NCI-H2107 treated with DMSO at 0.1 percent for 48 hours (cell line): ENCODE measurements at regions not wholly inside any gene's neighbourhood (a gene's known extent, or its start where the extent isn't known, plus 50 kb on each side); places are given as distances from the start of the nearest gene placed in this dataset.
"Not testable (repeated sequence)": the region's sequence is repeated elsewhere in the genome, so short reads cannot be mapped to it uniquely, and the experiment has no call there.

Experiments
- DNase-seq: peaks from one replicate; lab custom pipeline; 2025; ENCODE audit not compliant: unreplicated experiment; lab: John Stamatoyannopoulos, UW

DNA sequence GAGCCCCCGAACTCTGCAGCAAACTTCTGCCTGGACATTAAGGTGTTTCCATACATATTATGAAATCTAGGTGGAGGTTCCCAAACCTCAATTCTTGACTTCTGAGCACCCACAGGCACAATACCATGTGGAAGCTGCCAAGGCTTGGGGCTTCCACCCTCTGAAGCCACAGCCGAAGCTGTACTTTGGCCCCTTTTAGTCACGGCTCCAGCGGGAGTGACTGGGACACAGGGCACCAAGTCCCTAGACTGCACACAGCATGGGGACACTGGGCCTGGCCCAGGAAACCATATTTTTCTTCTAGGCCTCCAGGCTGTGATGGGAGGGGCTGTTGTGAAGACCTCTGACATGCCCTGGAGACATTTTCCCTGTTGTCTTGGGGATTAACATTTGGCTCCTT, 373.8 kb downstream of the ZNF674 start:
- DNase-seq, result not testable (repeated sequence)

DNA sequence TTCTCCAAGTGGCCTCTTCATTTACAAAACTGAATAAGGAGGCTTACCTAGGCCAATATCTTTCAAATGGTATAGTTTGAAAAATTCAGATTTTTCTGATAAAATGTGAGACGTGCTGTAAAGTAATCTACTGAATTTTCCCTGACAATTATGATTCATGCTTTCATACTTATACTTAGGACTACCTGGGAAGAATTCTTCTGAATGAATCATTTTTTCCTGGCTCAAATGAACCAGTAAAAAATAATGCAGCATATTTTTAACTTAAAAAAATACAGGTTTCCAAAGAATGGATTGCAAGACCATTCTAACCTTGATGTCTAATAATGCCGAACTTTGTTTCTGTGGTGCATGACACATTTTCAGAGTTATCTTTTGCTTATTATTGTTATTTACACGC, 375.4 kb downstream of the ZNF674 start:
- DNase-seq, result no peak

DNA sequence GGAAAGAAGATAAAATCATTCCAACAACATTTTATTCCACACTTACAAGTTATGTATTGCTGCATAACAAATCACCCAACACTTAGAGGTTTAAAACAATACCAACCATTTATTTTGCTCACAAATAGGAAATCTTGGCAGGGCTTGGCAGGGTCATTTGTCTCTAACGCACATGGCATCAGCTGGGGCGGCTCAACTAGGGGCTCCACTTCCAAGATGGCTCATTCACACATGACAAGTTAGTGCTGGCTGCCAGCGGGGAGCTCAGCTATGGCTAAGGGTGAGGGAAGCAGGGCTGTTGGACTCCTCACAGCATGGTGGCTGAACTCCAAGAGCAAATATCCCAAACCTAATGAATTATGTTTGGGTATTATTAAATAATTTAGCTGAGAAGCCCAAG, 377.0 kb downstream of the ZNF674 start:
- no peak for DNase-seq

DNA sequence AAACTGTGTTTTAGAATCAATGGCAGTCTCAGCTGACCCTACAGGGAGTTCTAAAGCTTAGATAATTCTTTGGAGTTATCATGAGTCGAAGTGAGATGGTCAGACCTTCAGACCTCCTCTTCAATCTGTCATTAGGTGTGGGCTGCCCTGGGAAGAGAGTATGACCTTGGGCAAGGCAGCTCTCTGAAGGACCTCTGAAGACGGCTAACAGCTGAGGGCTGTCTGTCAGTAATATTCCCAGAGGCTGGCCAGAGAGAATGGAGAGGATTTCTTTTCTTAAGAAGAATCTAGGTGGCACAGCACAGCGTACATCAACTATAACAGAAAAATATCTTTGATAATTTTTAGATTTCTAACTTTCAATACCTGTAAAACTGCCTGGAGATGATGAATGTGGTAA, 379.4 kb downstream of the ZNF674 start:
- no peak for DNase-seq

DNA sequence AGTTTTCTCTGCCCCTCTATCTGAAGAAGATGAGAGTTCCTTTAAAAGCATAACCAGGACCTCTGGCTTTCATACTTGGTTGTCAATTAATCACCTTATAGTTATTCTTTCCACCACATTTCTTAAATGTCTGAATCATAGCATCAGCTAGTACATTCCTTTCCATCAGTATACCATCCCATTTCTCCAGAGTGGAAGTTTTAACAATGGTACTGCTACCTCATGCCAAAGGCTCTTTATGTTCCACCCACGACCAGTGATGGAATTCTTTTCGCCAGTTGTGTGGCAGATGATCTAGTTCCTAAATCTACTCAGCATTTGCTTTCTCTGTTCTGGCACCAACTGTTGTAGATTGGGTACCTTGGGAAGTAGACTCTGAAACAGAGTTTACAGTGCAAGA, 379.8 kb downstream of the ZNF674 start:
- no peak for DNase-seq

DNA sequence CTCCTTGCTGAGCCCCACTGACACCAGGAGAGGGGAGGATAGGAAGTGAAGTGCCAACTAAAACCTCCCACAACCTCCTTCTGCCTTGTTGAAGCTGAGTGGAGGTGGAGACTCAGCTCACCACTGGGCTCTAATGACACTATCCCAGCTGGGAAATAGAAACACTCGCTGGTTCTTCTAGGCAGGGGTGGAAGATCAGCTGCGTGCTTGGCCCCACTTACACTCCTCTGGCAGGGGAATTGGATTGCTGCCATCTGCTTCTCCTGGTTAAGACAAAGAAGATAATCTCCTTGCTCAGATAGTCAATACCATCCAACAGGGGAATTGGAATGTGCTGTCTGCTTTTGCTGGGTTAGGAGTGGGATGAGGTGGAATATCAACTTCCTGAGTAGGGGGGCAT, 392.5 kb downstream of the ZNF674 start:
- DNase-seq, result no peak

DNA sequence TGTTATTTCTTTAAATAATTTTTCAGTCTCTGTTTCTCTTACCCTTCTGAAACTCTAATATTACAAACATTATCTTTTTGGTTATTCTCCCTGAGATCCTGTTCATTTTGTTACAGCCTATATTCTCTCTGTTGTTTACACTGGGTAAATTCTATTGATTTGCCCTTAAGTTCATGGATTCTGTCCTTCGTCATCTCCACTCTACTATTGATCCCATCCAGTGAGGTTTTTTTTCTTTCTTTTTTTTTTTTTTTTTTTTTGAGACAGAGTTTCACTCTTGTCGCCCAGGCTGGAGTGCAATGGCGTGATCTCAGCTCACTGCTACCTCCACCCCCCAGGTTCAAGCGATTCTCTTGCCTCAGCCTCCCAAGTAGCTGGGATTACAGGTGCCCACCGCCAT, 393.9 kb downstream of the ZNF674 start:
- DNase-seq, result not testable (repeated sequence)

DNA sequence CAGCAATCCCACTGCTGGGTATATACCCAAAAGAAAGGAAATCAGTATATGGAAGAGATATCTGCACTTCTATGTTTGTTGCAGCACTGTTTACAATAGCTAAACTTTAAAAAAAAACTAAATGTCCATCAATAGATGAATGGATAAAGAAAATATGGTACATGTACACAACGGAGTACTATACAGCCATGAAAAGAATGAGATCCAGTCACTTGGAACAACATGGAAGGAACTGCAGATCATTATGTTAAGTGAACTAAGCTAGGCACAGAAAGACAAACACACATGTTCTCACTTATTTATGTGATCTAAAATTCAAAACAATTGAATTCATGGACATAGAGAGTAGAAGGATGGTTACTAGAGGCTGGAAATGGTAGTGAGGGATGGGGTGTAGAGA, 400.7 kb downstream of the ZNF674 start:
- no peak for DNase-seq

DNA sequence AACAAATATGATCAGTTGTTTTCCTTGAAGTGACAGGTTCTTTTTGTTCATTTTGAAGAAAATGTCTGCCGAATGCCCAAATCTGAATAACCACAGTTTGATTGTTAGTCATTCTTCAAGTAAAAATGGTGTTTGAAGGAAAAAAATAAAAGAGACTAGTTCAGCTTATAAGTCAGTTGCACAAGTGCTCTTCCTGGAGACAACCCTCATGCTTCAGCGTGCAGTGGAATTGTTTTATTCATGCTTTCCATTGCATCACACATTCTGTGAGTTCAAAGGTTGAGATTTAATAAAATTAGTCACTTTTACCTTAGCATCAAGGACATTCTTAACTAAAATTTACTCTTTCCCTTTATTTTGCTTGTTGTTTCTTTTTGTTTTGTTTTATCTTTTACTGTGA, 404.9 kb downstream of the ZNF674 start:
- no peak for DNase-seq

DNA sequence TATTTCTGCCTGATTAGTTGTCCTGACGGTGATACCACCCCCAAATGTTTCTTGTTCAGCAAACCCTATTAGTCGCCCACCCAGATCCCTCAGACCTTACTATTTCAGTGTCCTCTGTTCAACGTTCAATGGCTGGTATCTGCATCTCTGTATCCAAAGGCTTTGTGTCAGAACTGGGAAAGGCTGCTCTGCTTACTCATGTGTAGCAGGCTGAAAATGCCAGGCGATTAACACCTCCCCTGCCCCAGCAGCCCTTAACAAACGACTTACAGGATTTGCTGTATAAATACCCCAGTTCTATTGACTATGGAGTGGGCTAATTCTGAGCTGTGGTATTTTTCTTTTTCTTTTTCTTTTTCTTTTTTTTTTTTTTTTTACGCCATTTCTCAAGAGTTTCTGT, 415.0 kb downstream of the ZNF674 start:
- no peak for DNase-seq

DNA sequence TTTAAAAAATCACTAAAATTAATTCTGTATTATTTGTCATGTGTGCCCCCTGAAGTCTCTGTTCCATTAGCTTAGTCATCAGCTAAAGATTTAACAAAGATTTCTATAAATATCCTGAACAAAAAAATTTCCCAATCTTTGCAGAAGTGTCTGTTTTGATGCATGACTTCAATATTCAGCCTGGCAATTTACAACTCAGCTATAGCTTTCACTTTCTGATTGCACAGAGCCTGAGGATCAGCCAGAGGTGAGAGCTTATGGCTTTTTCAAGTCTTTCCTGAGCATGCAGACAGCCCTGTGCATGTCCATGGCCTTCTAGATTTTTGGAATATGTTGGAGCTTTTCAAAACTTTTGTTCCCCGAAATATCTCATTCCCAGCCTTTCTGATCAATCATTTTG, 420.1 kb downstream of the ZNF674 start:
- no peak for DNase-seq

DNA sequence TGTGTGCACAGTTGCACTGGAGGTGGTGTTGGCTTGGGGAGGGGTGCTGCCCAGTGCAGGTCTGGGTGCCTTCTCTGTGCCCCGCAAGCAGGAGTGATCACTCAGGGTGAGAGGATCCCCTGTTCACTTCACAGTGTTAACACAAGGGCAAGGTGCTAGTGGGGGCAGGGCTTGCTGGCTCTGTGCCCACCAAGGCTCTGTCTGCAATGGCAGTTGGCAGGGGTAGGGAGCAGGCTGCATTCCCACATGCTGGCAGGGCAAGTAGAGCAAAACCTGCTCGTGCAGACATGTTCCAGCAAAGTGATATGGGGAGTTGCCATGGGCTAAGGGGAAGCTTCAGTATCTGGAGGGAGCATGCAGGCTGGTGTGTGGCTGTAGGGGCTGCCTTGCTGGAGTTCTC, 428.0 kb downstream of the ZNF674 start:
- no peak for DNase-seq

DNA sequence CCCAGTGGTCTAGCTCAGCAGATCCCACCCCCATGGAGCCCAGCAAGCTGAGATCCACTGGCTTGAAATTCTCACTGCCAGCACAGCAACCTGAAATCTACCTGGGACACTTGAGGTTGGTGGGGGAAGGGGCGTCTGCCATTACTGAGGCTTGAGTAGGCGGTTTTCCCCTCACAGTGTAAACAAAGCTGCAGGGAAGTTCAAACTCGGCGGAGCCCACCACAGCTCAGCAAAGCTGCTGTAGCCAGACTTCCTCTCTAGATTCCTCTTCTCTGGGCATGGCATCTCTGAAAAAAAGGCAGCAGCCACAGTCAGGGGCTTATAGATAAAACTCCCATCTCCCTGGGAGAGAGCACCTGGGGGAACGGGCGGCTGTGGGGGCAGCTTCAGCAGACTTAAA, 457.9 kb downstream of the ZNF674 start:
- not testable (repeated sequence) for DNase-seq

DNA sequence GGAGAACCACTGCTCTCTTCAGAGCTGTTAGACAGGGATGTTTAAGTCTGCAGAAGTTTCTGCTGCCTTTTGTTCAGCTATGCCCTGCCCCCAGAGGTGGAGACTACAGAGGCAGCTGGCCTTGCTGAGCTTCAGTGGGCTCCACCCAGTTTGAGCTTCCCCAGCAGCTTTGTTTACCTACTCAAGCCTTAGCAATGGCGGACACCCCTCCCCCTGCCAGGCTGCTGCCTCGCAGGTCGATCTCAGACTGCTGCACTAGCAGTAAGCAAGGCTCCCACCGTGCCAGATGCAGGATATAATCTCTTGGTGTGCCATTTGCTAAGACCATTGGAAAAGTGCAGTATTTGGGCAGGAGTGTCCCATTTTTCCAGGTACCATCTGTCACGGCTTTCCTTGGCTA, 465.1 kb downstream of the ZNF674 start:
- not testable (repeated sequence) for DNase-seq

DNA sequence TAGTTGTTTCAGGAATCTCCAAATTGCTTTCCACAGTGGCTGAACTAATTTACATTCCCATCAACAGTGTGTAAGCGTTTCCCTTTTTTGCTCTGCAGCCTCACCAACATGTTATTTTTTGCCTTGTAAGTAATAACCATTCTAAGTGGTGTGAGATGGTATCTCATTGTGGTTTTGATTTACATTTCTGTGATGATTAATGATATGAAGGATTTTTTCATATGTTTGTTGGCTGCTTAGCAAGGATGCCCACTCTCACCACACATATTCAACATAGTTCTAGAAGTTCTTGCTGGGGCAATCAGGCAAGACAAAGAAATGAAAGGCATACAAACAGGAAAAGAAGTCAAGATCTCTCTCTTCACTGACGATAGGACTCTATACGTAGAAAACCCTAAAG, 472.4 kb downstream of the ZNF674 start:
- DNase-seq, result no peak

DNA sequence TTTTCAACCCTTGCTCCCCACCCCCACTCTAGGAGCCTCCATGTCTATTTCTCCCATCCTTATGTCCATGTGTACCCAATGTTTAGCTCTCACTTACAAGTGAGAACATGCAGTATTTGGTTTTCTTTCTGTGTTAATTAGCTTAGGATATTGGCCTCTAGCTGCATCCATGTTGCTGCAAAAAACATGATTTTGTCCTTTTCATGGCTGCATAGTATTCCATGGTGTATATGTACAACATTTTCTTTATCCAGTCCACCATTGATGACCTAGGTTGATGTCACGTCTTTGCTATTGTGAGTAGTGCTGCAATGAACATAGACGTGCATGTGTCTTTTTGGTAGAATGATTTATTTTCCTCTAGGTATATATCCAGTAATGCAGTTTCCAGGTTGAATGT, 472.8 kb downstream of the ZNF674 start:
- DNase-seq, result no peak

DNA sequence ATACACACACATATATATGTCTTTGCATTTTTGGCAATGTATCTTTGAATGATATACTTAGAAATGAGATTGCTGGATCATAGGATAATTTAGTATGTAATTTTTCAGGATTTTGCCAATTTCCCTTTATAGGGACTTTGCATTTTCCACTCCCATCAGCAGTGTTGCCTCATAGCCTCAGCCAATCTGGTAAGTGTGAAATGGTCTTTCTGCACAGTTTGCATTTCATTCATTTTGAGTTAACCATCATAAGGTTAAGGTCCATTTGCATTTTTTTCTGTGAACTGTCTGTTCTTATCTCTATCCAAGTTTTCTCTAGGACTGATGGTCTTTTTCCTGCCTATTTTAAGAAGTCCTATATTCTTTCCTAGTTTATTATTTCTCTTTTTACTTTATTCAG, 474.8 kb downstream of the ZNF674 start:
- no peak for DNase-seq

DNA sequence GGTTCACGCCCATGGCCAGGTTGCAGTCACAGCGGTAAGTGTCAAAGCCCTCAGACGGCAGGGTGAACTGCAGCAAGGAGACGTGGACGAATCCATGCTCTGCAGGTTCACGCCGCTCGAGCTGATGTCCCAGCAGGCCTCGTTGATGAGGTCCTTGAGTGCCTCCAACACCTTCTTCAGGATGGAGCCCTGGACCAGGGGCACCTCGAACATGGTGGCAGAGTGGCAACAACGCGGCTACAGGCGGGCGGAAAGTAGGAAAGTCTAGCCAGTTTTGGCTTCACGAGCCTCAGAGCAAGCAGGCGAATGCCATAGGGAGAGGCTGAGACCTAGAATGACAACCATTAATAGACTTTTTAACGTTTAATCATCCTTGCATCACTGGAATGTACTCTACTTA, 485.9 kb downstream of the ZNF674 start:
- DNase-seq, result no peak

DNA sequence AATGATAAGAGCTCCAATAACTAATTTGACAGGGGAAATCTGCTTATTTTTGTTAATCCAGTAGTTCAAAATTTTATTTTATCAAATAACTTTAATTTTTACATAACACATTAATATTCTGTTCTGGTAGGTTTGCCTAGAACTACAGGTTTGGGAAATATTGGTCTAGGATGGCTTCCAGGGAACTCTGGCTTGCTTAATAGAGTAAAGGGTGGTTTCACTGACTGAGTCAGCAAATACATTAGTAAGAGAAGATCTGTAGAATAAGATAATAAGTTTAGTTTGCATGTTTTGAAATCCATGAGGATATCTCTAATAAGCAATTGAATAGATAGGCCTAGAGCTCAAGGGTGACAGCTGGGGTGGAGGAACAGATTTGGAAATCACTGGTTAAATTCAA, 500.7 kb downstream of the ZNF674 start:
- DNase-seq, result no peak

DNA sequence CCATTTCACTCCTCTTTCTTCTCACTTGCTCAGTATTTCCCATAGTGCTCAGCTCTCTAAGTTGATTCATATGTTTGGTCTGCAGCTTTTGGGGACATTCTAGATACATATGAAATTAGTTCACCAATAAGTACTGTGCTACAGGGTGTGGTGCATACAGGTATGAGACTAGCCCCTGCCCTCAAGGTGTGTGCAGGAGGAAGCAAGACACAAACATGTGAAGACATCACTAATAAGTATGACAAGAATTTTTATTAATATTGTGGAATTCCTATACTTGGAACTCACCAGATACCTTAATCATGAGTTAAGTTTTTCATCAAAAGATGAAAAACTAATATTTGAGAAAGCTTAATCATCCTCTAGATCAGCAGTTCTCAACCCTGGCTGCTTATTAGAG, 505.2 kb downstream of the ZNF674 start:
- DNase-seq, result no peak

DNA sequence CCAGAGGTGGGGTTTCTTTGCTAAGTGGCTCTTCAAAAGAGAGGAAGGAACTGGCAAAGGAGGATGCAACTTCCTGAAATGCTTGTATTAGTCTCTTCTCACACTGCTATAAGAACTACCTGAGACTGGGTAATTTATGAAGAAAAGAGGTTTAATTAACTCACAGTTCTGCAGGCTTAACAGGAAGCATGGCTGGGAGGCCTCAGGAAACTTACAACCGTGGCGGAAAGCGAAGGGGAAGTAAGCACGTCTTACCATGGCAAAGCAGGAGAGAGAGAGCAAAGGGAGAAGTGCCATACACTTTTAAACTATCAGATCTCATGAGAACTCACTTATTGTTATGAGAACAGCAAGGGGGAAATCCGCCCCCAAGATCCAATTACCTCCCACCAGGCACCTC, 505.7 kb downstream of the ZNF674 start:
- DNase-seq, result no peak

DNA sequence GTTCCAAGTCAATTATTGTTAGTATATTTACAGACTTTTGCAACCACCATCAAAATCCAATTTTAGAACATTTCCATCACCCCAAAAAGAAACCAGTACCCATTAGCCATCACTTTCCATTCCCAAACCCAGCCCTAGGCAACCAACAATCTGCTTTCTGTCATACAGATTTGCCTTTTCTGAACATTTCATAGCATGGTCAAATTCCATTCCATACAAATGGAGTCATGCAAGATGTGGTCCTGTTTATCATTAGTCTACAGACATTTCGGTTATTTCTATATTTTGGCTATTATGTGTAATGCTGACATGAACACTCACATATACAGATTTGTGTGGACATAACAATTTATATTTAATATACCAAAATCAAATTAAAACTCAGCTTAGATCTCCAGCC, 508.7 kb downstream of the ZNF674 start:
- DNase-seq, result no peak

DNA sequence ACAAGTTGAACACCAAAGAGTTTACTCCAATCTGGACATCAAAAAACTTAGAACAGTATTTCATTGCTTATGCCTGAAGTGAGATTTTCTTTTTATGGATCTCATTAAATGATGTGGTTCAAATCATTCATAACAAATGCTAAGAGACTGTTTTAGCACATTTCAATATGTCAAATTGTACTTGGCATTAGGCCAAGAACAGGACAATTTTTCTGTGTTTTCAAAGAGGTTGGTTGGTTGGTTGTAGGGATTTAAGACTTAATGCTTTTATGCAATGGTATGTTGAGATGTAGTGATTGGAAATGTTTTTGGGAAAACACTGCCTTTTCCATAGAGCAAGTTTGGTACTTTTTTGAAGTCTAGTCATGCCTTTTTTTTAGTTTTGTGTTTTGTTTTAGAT, 510.4 kb downstream of the ZNF674 start:
- no peak for DNase-seq

DNA sequence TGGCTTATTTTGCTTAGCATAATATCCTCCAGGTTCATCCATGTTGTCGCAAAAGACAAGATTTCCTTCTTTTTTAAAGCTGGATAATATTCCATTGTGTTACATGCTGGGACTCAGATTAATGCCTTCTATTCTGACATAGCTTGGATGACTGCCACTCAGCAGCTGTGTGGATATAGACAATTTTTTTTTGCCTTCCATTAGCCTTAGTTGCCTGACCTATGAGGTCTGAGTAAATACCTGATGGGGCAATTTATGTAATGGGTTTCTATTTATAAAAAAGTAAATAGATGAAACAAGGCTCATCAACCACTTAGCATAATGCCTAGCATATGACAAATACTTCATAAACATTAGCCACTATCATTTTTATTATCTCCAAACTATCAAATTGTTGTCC, 515.4 kb downstream of the ZNF674 start:
- DNase-seq, result peak; percentile 12
